H1 (cell line): ENCODE measurements at regions not wholly inside any gene's neighbourhood (a gene's known extent, or its start where the extent isn't known, plus 50 kb on each side); places are given as distances from the start of the nearest gene placed in this dataset.

Source experiments
- BCL11A ChIP-seq, 2 experiments: IDR thresholded peaks; one replicate each; pipeline ENCODE4 v1.6.1; 2011; ENCODE audit warnings: low read depth in 2 of 2, low read length in 2 of 2, mild to moderate bottlenecking in 2 of 2
- CTCF ChIP-seq, 3 experiments: IDR thresholded peaks; 1 replicate in 2 of 3; 2 replicates in 1 of 3; pipeline versions ENCODE4 v1.5.1 to v1.6.1; 2011; ENCODE audit warnings: low read length in 3 of 3, mild to moderate bottlenecking in 3 of 3, inconsistent platforms in 2 of 3, low read depth in 1 of 3, moderate library complexity in 1 of 3; ENCODE audit not compliant: insufficient read depth in 1 of 3; ENCODE audit errors: control extremely low read depth in 1 of 3
- EZH2 ChIP-seq: fragments of 200-600 bp; sonication (generic); IDR thresholded peaks from 2 replicates; pipeline ENCODE4 v1.7.1; 2012; ENCODE audit warnings: low read depth, mild to moderate bottlenecking, moderate library complexity, low read length, inconsistent platforms; ENCODE audit not compliant: severe bottlenecking
- JUND ChIP-seq: IDR thresholded peaks from 2 replicates; pipeline ENCODE4 v1.6.1; 2011; ENCODE audit warnings: mild to moderate bottlenecking, improper control_type of control experiment, low read length
- NRF1 ChIP-seq: IDR thresholded peaks from 2 replicates; pipeline ENCODE4 v1.6.1; 2011; ENCODE audit warnings: mild to moderate bottlenecking, low read depth, low read length, improper control_type of control experiment
- POLR2A ChIP-seq, 2 experiments: IDR thresholded peaks; 1 replicate in 1 of 2; 2 replicates in 1 of 2; pipeline ENCODE4 v1.6.1; 2011; ENCODE audit warnings: low read depth in 2 of 2, low read length in 2 of 2, mild to moderate bottlenecking in 2 of 2; ENCODE audit errors: control extremely low read depth in 1 of 2
- POLR2AphosphoS5 ChIP-seq: IDR thresholded peaks from 2 replicates; pipeline ENCODE4 v1.6.1; 2011; ENCODE audit warnings: low read depth, low read length
- SIX5 ChIP-seq: IDR thresholded peaks from 2 replicates; pipeline ENCODE4 v1.6.1; 2011; ENCODE audit warnings: mild to moderate bottlenecking, low read depth, low read length
- ZNF274 ChIP-seq: IDR thresholded peaks from 2 replicates; pipeline ENCODE4 v1.7.0; 2012; ENCODE audit warnings: low read length, borderline replicate concordance; ENCODE audit errors: extremely low read depth
- TF ChIP-seq, protein P1 (sequence below): IDR thresholded peaks from 2 replicates; pipeline ENCODE4 v1.6.1; 2011; ENCODE audit warnings: low read length, improper control_type of control experiment
- TF ChIP-seq, protein P2 (sequence below): IDR thresholded peaks from 2 replicates; pipeline ENCODE4 v1.6.1; 2012; ENCODE audit warnings: inconsistent platforms

DNA sequence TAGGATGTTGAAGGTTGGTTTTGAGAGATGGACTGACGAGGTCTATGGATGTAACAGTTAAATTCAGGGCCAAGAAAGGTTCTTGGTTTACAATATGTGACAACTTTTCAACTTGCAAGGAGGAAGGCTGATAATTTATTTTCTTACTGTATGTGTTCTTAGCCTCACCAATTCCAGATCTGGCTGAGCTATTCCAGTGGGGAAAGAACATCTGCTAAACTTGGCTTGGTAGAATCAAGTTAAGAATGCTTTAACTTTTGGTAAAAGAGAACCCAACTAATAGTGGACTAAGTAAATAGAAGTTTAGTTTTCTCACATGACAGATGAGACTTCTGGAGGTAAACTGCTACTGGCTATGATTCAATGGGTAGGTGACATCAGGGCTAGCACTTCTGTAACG is 222.9 kb downstream of the KLF5 start:
- TF ChIP-seq CTCF (IDR thresholded peaks at IDR 0.05; ENCODE audit: control extremely low read depth in 1 of 3, insufficient read depth in 1 of 3, low read depth in 1 of 3, low read length in 3 of 3), result no peak
- TF ChIP-seq, protein P1, sequence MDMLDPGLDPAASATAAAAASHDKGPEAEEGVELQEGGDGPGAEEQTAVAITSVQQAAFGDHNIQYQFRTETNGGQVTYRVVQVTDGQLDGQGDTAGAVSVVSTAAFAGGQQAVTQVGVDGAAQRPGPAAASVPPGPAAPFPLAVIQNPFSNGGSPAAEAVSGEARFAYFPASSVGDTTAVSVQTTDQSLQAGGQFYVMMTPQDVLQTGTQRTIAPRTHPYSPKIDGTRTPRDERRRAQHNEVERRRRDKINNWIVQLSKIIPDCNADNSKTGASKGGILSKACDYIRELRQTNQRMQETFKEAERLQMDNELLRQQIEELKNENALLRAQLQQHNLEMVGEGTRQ, result no peak
- TF ChIP-seq POLR2A (IDR thresholded peaks at IDR 0.05; ENCODE audit: control extremely low read depth in 1 of 2, low read depth in 2 of 2, low read length in 2 of 2), result no peak
- no peak for TF ChIP-seq EZH2
- no peak for TF ChIP-seq ZNF274
- TF ChIP-seq BCL11A (IDR thresholded peaks at IDR 0.05; ENCODE audit: low read depth in 2 of 2, low read length in 2 of 2), result no peak
- no peak for TF ChIP-seq POLR2AphosphoS5
- TF ChIP-seq, protein P2, sequence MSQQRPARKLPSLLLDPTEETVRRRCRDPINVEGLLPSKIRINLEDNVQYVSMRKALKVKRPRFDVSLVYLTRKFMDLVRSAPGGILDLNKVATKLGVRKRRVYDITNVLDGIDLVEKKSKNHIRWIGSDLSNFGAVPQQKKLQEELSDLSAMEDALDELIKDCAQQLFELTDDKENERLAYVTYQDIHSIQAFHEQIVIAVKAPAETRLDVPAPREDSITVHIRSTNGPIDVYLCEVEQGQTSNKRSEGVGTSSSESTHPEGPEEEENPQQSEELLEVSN, result no peak
- TF ChIP-seq NRF1, result no peak
- no peak for TF ChIP-seq JUND
- no peak for TF ChIP-seq SIX5
